DLD1 (cell line): ENCODE measurements at regions not wholly inside any gene's neighbourhood (a gene's known extent, or its start where the extent isn't known, plus 50 kb on each side); places are given as distances from the start of the nearest gene placed in this dataset.
"Not testable (repeated sequence)": the region's sequence is repeated elsewhere in the genome, so short reads cannot be mapped to it uniquely, and the experiment has no call there.

ENCODE experiments used
- in situ Hi-C: cut with HindIII; loops from 2 replicates; pipeline ENCODE4 v1.10.0; 2017; ENCODE audit warnings: low sequenced_read_pairs

GRCh38 chr17:77332034-77332971 is 191.5 kb downstream of the SEC14L1 start:
- in situ Hi-C loops: no loop called here

GRCh38 chr17:77332981-77333685 is 192.4 kb downstream of the SEC14L1 start:
- in situ Hi-C loops: no loop called here

- in situ Hi-C loops: no loop called here
These were observed 196.4 kb downstream of the SEC14L1 start for GRCh38 chr17:77337150-77337549.

GRCh38 chr17:77341069-77341541 is 200.3 kb downstream of the SEC14L1 start:
- in situ Hi-C loops: no loop called here

- in situ Hi-C loops: not testable (repeated sequence)
These were observed 201.9 kb downstream of the SEC14L1 start for GRCh38 chr17:77342656-77342990.

- in situ Hi-C loops: no loop called here
These were observed 202.4 kb downstream of the SEC14L1 start for GRCh38 chr17:77343031-77343800.

- in situ Hi-C loops: no loop called here
These were observed 203.3 kb downstream of the SEC14L1 start for GRCh38 chr17:77344038-77344437.

GRCh38 chr17:77345260-77345910 is 204.6 kb downstream of the SEC14L1 start:
- in situ Hi-C loops: no loop called here

- in situ Hi-C loops: no loop called here
These were observed 206.0 kb downstream of the SEC14L1 start for GRCh38 chr17:77346765-77347164.

GRCh38 chr17:77347544-77347943 is 206.8 kb downstream of the SEC14L1 start:
- in situ Hi-C loops: no loop called here

- in situ Hi-C loops: no loop called here
These were observed 209.4 kb downstream of the SEC14L1 start for GRCh38 chr17:77349976-77350830.

GRCh38 chr17:77352441-77352840 is 211.7 kb downstream of the SEC14L1 start:
- in situ Hi-C loops: no loop called here

GRCh38 chr17:77352996-77353395 is 212.2 kb downstream of the SEC14L1 start:
- in situ Hi-C loops: no loop called here

- in situ Hi-C loops: no loop called here
These were observed 213.1 kb downstream of the SEC14L1 start for GRCh38 chr17:77353684-77354419.

GRCh38 chr17:77354420-77354669 is 213.6 kb downstream of the SEC14L1 start:
- in situ Hi-C loops: no loop called here

GRCh38 chr17:77354670-77355455 is 214.1 kb downstream of the SEC14L1 start:
- in situ Hi-C loops: no loop called here

- in situ Hi-C loops: no loop called here
These were observed 215.4 kb downstream of the SEC14L1 start for GRCh38 chr17:77356109-77356689.

- in situ Hi-C loops: no loop called here
These were observed 216.0 kb downstream of the SEC14L1 start for GRCh38 chr17:77356690-77357201.
